SK-N-SH (cell line): ENCODE measurements at regions not wholly inside any gene's neighbourhood (a gene's known extent, or its start where the extent isn't known, plus 50 kb on each side); places are given as distances from the start of the nearest gene placed in this dataset.

ENCODE experiments used
- SIN3A ChIP-seq: IDR thresholded peaks from 2 replicates; pipeline ENCODE4 v1.6.1; 2012; ENCODE audit warnings: low read depth, mild to moderate bottlenecking, low read length, moderate library complexity, borderline replicate concordance
- SMC3 ChIP-seq: IDR thresholded peaks from 2 replicates; pipeline ENCODE4 v1.6.1; 2012; ENCODE audit warnings: low read depth, low read length, improper control_type of control experiment
- TF ChIP-seq, protein P1 (sequence below): fragments of 200-600 bp; sonication (generic); IDR thresholded peaks from 2 replicates; pipeline ENCODE4 v1.6.1; 2017; ENCODE audit warnings: antibody characterized with exemption, mild to moderate bottlenecking, moderate library complexity

DNA sequence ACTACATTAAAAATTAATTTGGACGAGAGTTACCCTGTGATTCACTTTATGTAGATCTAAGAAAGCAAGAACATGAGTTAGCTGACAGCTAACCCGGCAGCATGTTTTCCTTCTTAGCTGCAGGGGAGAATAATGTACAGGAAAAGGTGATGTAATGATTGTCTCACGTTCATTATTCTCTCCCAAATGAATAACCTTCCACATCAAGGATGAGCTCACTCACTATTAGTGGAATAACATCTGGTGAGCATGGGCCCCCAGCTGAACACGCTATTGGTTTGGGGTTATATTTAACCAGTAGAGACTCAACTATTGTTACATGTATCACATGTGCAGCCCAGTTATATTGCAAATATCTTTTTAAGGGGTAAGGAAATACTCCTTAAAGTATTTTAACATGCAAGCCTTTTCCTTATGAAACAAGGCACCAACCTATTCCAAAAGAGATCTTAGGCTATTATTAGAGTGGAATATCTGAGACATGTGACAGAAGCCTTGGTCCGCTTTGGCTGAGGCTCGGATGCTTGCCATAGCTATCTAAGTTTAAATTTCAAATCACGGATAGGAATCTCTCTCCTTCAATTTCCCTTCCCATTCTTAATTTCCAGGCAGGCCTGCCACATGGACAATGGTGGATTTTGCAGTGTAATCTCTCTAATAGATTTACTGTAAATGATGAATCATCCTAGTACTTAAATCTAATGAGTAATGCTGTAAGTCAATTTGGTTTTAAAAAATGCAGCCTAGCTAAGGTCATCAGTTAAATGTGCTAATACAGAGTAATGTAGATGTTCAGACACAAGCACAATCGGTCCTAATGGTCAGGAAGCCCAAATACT lies 99.0 kb upstream of the OTUD4 start:
- TF ChIP-seq SMC3 (no peak), SIN3A (peak; percentile 69; the same call in 1 of the 2 replicates)
- TF ChIP-seq, protein P1, sequence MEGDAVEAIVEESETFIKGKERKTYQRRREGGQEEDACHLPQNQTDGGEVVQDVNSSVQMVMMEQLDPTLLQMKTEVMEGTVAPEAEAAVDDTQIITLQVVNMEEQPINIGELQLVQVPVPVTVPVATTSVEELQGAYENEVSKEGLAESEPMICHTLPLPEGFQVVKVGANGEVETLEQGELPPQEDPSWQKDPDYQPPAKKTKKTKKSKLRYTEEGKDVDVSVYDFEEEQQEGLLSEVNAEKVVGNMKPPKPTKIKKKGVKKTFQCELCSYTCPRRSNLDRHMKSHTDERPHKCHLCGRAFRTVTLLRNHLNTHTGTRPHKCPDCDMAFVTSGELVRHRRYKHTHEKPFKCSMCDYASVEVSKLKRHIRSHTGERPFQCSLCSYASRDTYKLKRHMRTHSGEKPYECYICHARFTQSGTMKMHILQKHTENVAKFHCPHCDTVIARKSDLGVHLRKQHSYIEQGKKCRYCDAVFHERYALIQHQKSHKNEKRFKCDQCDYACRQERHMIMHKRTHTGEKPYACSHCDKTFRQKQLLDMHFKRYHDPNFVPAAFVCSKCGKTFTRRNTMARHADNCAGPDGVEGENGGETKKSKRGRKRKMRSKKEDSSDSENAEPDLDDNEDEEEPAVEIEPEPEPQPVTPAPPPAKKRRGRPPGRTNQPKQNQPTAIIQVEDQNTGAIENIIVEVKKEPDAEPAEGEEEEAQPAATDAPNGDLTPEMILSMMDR, result no peak
